ENCODE measurements at regions not wholly inside any gene's neighbourhood (a gene's known extent, or its start where the extent isn't known, plus 50 kb on each side); places are given as distances from the start of the nearest gene placed in this dataset.

GRCh38 chr6:144843701-144844100 lies 558.6 kb downstream of the UTRN start:
- TF ChIP-seq POLR2A (IDR thresholded peaks at IDR 0.05; ENCODE audit: control extremely low read depth in 1 of 2, low read depth in 2 of 2, low read length in 2 of 2) (no peak), BCL11A (IDR thresholded peaks at IDR 0.05; ENCODE audit: low read depth in 2 of 2, low read length in 2 of 2) (no peak), JUN (IDR thresholded peaks at IDR 0.05; ENCODE audit: low read depth, low read length) (no peak), CEBPB (IDR thresholded peaks at IDR 0.05; ENCODE audit: low read depth, low read length) (no peak), JUND (IDR thresholded peaks at IDR 0.05; ENCODE audit: low read length) (no peak), SIRT6 (IDR thresholded peaks at IDR 0.05; ENCODE audit: low read length) (no peak), NRF1 (IDR thresholded peaks at IDR 0.05; ENCODE audit: low read depth, low read length) (no peak), SUZ12 (IDR thresholded peaks at IDR 0.05; ENCODE audit: low read length) (no peak), CHD1 (IDR thresholded peaks at IDR 0.05; ENCODE audit: low read depth, low read length) (no peak)
- TF ChIP-seq, protein P1, sequence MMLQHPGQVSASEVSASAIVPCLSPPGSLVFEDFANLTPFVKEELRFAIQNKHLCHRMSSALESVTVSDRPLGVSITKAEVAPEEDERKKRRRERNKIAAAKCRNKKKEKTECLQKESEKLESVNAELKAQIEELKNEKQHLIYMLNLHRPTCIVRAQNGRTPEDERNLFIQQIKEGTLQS (IDR thresholded peaks at IDR 0.05; ENCODE audit: insufficient read depth, low read depth, low read length) = no peak
- TF ChIP-seq, protein P2, sequence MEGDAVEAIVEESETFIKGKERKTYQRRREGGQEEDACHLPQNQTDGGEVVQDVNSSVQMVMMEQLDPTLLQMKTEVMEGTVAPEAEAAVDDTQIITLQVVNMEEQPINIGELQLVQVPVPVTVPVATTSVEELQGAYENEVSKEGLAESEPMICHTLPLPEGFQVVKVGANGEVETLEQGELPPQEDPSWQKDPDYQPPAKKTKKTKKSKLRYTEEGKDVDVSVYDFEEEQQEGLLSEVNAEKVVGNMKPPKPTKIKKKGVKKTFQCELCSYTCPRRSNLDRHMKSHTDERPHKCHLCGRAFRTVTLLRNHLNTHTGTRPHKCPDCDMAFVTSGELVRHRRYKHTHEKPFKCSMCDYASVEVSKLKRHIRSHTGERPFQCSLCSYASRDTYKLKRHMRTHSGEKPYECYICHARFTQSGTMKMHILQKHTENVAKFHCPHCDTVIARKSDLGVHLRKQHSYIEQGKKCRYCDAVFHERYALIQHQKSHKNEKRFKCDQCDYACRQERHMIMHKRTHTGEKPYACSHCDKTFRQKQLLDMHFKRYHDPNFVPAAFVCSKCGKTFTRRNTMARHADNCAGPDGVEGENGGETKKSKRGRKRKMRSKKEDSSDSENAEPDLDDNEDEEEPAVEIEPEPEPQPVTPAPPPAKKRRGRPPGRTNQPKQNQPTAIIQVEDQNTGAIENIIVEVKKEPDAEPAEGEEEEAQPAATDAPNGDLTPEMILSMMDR (IDR thresholded peaks at IDR 0.05; ENCODE audit: control extremely low read depth in 1 of 3, insufficient read depth in 1 of 3, low read depth in 1 of 3, low read length in 3 of 3) = no peak

Data from H1 (cell line).